ENCODE measurements at regions not wholly inside any gene's neighbourhood (a gene's known extent, or its start where the extent isn't known, plus 50 kb on each side); places are given as distances from the start of the nearest gene placed in this dataset.
"Not testable (repeated sequence)": the region's sequence is repeated elsewhere in the genome, so short reads cannot be mapped to it uniquely, and the experiment has no call there.

DNA sequence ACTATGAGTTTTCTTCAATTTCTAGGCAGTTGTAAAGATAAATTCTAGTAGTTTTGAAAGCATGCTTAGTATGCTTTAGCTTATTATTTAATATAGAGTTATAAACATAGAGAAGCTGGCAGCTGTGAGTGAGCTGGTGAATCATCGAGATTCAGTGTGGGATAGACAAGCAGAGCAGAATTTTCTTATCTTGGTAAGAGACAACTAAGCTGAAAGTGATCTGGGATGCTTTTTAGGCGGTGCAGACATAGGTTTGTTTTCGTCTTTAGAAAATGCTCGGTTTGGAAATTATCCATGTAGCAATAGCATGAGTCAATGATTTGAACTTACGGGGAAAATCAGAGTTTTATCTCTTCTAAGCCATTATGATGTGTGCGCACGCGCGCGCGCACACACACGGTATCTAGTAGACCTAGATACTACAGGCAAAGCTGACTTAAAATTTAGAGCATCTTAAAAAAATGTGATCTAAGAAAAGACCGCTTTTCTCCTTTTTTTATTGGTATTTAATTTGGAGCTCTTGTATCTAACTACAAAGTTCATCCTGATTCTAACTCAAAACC is 128.3 kb upstream of the MAP3K7 start:
- peak; percentile 56 for DNase-seq (ENCODE audit: low read depth)

DNA sequence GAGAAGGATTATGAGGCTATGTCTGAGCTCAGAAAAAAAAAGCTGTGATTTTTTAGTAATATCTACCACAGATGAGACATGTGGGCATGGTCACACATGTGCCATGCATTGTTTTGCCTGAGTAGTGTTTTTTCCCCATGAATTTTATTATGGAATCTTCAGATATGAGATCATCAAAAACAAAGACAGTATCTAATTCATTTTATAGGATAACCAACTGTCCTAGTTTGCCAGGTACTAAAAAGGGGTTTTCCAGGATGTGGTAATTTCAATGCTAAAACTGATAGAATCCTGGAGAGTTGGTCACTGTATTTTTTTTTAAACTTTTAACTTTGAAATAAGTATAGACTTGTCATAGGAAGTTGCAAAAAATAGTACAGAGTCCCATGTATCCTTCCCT is 127.4 kb upstream of the MAP3K7 start:
- peak; percentile 60 for DNase-seq (ENCODE audit: low read depth)

DNA sequence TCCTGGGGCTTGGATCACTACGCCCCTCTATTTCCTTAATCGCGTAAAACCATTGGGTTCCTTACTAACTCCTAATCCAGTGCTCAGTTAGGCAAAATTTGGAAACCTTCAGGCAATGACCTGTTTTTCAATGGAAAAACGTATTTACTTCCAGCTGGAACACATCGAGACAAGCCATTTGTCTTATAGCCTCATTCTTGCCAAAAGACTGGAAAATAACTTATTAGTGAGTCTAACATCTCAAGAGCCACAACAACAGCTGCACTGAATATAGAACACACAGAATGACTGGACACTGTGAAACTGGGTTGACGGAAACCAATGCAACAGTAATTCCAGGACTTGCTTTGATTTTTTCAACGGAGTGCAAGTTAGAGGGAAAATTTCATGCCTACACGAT is 125.2 kb upstream of the MAP3K7 start:
- no peak for DNase-seq (ENCODE audit: low read depth)

DNA sequence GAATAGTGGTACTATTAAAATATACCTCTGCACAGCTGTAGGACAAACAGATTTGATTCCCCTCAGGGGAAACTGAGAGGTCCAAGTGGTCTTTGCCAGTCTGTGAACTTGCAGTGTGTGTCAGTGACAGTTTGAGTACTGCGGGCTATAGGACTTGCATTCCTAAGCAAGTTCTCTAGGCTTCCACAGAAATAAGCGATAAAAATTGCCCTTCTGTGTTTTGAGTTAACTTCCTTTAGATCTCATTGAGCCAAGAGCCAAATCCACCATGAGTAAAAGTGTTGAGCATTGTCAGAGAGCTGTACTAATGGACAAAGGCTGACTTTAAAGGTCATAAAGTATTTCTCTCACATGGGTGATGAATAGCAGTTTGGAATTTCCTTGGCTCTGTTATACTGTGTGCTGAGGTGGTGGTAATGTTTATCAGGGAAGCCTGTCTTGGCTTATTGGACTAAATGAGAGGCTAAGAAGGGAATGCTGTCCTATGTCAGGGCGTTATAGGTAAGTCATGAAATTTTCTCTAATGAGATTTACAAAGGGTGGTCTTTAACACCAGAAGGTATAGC is 122.6 kb upstream of the MAP3K7 start:
- DNase-seq (ENCODE audit: low read depth) = no peak

DNA sequence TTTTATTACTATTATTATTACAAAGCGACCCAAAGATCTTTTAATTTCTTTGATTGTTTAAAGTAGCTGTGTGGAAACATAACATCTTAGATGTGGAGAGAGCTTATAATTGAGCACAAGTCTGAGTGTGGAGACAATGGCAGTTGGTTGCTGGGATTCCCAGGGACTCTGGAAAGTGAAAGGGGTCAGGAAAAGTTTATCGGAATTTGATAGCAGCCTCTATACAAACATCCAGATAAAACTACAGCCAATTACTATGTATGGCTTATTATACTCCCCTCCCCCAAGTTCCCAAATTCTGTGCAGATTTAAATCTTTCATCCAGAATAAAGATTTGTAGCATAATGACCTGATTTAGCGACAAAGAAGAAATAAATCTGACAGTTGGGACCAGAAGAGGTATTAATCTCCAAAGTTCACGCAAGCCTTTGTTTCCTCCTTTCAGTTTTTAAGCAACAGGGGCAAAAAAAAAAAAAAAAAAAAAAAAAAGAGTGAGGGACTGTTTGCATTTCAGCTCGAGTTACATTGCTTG is 121.4 kb upstream of the MAP3K7 start:
- DNase-seq (ENCODE audit: low read depth) = no peak

DNA sequence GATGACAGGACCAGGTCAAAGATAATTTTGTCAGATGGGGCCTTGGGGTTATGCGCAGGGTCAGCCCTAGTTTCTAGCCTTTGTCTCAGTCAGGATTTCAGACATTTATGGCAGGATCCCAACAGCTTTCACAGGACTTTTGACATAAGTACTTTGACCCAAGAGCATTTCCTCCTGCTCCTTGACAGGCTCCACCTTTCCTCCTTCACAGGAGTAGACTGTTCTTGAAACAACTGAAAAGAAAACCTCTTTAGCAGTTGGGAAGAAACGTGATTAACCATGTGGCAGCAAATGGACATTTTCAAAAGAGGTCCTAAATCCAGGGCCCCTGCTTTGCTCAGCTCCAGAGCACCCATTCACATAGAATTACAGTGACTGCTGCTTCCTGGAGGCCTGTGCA is 120.4 kb upstream of the MAP3K7 start:
- DNase-seq (ENCODE audit: low read depth) = no peak

DNA sequence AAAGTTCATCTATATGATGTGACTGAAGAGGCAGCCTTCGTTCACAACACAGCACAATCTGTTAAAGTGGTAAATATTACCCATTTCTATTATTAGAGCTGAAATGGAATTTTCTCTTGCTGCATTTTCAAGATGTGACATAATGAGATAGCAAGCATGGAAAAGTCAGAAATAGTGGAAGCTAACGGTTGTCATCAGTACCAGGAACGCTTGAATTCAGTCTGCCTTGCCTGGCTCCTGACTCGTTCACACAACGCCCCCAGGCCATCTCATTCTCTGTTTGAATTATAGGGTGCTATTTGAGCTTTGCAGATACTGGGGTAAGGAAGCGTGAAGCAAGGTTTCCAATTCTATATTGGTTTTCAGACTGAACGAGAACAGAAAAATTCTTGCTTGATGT is 116.5 kb upstream of the MAP3K7 start:
- no peak for DNase-seq (ENCODE audit: low read depth)

DNA sequence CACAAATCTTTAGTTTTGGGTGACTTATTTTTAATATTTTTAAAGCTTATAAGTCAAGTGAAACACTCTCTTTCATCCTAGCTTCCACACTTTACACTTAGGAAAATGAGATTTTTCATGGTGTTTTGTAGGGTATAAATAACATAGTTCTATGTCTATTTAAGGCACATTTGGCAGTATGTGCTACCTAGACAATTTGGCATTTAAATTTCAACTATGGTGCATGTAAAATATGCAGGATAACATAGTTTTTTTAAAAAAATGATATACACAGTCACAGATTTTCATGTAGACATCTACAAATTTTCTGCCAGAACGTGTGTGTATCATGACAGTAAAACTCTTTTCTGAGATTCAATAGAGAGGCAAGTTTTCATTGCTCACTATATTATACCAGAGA is 115.1 kb upstream of the MAP3K7 start:
- DNase-seq (ENCODE audit: low read depth) = no peak

DNA sequence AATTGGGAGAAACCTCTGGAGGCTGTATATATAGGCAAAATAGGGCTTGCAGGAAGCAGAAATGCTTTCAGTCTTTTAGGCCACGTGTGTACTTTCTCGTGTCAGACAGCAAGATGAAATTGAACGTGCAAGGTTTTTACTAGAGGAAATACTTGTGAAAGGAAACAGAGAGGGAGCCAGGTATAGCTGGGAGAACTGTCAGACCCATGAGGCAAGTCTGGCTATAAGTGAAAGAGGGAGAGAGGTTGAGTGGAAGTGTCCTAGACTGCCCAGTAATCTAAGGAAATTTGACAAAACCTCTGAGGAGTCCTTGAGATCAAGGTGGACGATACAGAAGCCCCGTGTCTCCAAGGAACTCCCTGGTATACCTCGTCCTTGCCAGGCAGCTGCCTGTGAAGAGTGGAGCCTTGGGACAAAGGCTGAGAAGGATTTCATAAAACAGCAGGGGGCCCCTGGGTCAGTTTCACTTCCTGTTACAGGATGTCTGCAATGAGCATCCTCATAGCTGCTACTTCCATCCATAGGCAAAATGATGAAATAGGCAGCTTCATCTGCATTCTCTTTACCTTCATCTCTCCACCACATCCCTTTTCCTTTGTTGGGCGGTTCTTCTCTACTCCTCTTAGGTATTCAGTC is 114.4 kb upstream of the MAP3K7 start:
- DNase-seq (ENCODE audit: low read depth) = no peak

DNA sequence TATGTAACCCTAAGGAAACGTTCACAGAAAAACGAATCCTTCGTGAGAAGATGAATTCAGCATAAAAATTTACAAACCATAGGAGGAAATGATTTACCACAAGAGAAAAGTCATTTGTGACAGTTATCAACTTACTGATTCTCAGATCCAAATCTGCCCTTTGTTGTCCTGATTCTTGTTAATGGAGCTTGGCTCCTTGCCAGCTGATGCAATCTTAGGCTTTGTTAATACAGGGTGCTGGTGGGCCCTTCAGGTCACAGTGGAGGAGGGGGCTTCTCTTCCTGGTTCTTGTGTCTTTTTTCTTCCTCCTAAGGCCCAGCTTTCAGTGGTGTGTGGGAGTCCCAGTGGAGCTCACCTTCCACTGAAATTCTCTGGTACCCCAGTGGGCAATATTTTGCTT is 108.4 kb upstream of the MAP3K7 start:
- no peak for DNase-seq (ENCODE audit: low read depth)

DNA sequence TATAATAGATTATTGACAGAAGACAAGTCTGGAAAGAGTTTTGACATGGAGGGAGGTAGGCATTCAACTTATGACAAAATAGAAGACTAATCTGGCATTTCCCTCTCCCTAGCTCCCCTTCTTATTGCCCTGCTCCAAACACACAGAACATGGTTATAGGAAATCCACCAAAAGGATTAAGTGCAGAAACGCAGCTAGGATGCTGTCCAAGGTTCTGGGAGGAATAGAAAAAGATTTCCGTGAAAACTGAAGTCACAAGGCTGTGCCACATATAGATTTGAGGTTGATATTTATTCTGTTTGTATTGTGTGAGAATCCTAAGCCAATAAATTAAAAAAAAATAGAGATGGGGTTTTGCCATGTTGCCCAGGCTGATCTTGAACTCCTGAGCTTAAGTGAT is 107.9 kb upstream of the MAP3K7 start:
- DNase-seq (ENCODE audit: low read depth) = no peak

DNA sequence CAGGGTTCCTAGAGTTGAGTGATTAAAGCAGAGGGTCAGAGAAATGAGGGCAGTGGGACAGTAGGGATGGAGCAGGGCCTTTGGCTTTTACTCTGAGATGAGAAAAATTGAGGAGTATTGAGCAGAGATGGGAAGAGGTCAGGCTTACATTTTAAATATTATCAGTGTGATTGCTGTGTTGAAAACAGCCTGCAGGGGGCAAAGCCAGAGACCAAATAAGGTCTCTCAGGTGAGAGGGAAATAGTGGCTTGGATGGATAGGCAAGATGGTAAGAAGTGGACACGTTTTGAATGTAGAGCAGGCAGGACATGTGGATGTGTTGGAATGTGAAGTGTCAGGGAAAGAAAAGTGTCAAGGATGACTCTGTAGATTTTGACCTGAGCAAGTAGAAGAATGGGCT is 105.0 kb upstream of the MAP3K7 start:
- no peak for DNase-seq (ENCODE audit: low read depth)

DNA sequence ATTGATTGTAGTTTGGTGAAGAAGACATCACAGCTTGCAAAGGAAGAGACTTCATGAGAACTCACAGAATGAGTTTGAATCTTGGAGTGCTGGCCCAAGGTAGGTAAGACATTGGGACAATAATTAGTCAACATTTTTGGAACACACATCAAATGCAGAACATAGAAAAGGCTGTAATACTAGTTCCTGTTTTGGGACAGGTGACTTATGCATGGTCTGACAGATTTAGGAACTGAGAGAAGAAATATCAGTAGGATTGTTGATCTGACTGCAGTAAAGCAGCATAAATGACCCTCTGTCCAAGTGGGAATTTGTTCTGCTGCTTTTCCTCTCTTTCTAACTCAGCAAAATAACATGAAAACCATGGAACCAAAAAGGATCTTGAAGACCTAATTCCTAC is 102.3 kb upstream of the MAP3K7 start:
- no peak for DNase-seq (ENCODE audit: low read depth)

DNA sequence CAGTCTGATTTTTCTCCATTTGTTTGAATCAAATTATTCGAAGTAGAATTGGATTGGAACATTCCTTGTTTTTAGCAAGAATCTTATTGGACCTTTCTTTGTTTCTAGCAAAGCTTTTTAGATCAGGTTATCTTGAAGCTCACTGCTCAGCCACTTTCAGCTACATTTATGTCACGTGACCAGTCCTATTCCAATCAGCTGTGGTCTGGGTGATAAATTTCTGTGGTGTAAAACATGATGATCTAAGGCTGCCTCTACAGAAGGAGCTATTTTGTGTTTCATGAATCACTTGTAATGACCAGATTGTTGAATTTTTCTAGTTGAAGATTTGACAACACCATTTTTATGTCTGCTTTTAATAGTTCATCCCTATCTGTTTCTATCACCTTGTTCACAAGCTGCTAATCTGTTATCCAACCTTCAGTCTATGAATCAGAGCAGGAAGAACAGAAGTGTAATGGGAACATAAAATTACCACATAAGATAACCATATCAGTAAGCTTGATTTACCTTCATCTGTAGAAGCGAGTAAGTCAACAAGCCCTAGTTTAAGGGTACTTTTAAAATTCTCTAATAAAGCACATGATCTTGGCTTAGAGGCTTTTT is 101.0 kb upstream of the MAP3K7 start:
- no peak for DNase-seq (ENCODE audit: low read depth)

DNA sequence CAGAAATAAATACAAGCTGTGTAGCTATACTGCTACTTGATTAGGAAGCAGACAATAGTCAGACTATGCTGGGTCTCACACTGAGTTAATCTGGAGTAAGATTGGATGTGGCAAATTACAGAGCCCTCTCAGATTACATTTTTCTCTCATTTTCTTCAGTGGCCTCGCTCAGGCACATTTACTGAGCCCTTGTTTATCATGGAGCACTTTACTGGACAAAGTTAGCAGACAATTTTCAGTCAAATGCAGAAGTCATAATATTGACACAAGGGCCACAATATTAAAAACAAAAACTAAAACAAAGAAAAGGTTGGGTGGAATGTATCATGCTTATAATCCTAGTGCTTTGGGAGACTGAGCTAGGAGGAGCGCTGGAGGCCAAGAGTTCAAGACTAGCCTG is 95.0 kb upstream of the MAP3K7 start:
- DNase-seq (ENCODE audit: low read depth) = no peak

DNA sequence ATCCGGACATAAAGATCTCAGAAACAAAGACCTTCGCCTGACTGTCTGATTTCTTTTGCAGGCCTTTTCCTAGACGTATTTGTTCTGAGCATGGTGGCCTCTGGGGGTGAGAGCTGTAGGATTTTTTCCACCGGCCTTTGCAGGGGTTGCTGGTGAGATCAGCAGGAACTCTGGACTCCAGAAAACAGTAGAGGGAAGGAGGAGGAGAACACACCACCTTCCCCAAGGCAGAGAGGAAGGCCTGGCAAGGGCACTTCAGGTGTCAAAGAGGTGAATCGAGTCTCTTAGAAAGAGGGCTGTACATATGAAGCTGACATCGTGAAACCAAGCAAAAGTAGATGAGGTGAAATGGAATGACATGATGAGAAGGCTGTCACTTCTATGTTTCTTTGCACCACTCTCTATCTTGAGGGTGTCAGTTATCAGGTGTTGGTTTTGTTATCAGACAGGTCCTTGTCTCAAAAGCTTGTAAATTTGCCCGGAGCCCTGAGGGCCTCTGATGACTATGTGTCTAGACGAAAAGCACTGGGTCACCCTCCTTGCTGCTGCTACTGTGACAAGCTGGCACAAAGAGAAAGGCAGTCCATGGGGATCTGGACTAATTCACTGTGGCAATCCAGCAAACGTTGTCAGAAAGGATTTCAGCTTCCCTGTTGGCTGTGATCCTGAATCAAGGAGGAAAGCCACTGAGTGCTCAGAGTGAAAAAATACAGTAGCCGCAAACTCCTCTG is 91.3 kb upstream of the MAP3K7 start:
- no peak for DNase-seq (ENCODE audit: low read depth)

DNA sequence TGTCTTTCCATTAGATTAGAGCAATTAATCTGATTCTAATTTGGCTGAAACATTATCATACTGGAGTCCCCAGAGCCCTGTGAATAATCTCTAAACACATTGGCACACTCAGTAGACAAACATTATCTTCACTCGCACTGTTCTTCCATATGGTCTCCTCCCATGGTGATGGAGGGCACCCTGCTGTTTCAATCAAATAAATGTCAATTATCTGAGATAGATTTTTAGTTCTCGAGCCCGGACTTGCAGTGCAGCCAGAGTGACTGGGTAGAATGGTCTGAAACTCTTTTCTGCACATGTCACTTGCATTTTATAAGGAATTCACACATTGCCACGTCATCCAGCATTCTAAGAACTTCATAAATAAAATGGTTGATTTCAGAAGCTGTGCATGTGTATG is 90.6 kb upstream of the MAP3K7 start:
- DNase-seq (ENCODE audit: low read depth) = no peak

DNA sequence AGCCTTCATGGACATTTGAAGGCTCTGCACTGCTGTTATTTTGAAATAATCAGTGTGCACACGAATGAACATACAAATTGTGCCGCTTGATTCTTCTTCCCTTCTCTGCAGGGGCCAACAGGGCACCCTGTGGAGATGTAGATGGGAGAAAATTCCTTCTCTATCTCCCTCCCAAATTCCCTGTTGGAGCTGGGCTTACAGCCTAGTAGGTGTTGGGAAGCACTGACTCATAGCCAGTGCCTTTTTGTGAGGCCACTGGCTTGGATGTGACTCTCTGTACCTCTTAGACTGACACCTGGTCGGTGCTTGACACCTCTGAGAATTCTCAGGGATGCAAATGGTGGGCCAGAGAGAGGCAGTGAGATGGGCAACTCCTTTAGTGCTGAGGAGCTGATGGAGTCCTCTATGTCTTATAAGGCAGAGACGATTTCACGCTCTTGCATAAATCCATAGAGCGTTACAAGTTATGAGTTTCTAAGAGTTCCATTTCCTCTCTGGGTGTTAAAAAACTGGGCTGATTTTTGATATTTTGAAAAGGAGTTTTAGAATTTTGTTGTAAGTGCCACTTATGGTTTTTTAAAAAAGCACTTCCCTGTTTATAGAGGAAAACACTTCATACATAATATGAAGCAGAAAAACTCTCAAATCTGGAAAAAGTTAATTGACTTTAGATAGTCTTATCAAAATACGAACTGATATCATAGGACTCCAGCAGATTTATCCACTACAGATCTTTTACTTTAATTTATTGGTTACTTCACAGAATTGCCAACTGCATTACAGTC is 89.8 kb upstream of the MAP3K7 start:
- no peak for DNase-seq (ENCODE audit: low read depth)

DNA sequence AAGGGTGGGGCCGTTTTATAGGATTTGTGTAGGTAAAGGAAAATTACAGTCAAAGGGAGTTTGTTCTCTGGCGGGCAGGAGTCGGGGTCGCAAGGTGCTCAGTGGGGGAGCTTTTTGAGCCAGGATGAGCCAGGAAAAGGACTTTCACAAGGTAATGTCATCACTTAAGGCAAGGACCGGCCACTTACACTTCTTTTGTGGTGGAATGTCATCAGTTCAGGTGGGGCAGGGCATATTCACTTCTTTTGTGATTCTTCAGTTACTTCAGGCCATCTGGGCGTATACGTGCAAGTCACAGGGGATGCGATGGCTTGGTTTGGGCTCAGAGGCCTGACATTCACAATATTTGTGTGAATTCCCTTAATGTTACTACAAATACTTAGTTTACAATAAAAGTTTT is 88.2 kb upstream of the MAP3K7 start:
- DNase-seq (ENCODE audit: low read depth) = not testable (repeated sequence)

DNA sequence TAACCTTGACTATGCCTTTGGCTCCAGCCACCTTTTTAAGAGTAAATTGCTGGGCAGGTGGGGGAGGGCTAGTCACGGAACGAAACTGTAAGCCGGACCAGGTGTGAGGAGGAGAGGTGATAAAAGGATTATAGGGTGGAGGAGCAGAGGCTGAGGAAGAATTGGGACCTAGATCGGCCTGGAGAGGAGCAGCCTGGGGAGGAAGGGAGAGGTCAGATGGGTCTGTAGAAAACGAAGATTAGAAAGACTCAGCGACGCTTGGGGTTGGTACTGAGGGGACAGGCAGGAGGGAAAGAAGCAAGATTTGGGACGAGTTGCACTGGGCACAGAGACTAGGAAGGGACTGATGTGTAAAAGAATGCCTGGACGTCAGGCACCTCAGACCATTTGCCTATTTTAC is 87.2 kb upstream of the MAP3K7 start:
- DNase-seq (ENCODE audit: low read depth) = not testable (repeated sequence)

DNA sequence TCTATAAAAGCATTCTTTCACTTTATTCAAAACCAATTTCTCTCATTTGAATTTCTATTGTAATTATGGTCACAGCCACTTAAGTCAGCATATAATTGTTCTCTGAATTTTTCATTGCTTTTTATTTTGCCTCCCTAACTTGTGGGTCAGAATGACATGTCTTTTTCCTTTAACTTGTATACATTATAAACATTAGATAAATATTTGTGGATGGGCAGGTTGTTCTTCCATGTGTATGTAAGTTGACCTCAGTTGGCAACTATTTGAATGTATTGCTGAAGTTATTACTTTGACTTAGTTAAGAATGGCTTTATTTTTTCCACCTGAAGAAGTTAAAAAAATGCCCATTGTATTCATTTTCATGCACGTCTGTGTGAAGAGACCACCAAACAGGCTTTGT is 83.0 kb upstream of the MAP3K7 start:
- DNase-seq (ENCODE audit: low read depth) = no peak

DNA sequence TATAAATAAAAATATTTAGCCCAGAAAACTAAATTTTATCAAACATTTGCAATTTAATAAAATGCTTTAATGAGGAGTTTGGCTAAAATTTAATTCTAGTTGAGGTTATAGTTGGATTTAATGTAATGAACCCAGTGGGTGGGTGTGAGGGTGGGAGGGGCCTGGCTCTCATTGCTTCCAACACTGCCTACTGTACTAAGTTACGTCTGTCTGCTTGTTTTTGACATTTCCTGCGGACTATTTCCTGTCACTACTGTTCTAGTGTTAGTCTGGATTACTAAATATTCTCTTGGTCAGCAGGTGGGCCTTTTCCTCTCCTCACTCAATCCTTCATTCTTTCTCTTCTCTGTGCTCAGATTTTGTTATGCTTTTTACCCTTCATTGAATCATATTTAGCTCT is 82.5 kb upstream of the MAP3K7 start:
- no peak for DNase-seq (ENCODE audit: low read depth)

Measured in HS-5 (cell line).